Middle frontal gyrus (tissue), 1 donor: ENCODE measurements at regions not wholly inside any gene's neighbourhood (a gene's known extent, or its start where the extent isn't known, plus 50 kb on each side); places are given as distances from the start of the nearest gene placed in this dataset.

Source experiments
- DNase-seq: peaks from one replicate; pipeline ENCODE4 v3.0.0-alpha.2; 2015; ENCODE audit warnings: low spot score; ENCODE audit errors: extremely low spot score

DNA sequence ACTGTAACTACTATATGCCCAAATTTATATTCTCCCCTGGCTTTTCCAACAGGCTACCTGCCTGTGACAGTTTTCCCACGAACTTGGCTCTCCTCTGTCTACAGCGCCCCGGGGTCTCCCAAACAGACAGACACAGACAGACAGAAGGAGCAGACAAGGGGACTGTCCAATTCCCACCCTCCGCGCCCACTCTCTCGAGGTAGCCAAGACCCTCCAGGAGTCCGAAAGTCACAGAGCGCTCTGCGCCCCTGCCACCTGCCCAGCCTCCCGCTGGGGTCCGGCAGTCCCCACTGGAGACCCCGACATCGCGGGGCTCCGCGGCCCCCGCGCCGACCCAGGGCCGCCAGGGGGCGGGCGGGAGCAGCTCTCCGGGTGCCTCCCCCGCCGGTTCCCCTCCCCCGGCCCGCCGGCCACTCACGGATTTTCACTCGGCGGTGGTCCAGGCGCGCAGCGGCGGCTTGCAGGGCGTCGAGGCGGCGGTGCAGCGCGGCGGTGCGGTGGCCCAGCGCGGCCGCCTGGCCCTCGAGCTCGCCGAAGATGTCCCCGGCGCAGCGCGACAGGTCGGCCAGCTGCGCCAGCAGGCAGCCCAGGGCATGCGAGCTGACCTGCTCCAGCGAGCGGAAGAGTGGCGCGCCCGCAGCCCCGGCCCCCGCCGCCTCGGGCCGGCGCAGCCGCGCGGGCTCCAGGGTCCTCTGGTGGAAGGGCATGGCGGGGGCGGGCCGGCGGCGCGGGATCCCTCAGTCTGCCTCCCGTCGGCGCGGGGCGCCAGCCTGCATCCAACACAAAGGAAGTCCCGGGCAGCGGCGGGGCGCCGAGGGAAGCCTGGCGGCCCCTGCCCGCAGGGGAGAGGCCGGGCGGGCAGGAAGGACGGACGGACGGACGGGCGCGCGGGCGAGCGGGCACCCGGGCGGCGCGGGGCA, 81.3 kb upstream of the CCDC28A start:
- no peak for DNase-seq

DNA sequence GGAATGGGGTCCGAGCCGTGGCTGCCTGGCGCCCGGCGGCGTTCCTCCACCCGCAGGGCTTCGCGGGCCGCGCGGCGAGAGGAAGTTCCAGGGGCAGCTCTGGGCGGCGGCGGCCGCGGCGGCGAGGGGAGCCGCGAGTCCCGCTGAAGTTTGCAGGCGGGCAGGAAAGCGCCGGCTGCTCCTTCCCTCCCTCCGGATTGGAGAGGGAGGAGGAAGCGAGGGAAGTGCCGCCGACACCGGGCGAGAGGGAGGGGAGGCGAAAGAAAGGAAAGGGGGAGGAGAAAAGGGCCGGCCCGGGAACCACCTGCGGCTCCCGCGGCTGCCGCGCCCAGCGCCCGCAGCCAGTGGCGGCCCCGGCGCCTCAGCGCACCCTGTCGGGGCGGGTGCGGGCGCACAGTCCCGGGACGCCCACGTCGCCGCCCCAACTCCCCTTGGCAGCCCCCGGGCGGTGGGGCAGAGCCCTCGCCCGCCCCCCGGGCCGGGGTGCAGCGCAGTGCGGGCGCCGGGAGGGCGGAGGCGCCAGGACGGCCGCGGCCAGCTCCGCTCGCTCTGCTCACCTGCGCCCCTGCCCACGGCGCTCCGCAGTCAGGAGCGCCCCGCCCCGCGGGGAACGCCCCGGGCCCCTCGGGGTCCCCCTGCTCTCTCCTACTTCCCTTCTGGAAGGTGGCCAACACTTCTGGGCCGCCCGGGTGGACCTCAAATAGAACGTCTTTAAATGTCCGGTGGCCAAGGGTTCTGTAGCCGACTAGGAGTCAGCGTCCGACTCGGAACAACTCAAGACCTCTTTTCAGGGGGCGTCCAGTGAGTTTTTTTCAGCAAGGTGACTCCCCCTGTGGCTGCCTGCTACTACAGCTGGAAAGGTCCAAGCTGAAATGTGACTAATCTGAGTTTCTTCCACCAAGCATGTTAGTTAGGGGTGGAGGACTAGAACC, 80.3 kb upstream of the CCDC28A start:
- DNase-seq: no peak

DNA sequence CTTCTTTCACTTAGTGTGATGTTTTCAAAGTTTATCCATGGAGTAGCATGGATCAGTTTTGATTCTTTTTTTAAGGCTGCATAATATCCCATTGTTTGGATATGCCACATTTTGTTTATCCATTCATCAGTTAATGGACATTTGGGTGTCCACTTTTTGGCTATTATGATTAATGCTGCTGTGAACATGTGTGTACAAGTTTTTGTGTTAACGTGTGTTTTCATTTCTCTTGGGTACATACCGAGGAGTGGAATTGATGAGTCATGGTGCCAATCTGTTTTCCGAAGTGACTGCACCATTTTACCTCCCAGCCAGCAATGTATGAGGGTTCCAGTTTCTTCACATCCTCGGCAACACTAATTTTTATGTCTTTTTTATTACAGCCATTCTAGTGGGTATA, 78.4 kb upstream of the CCDC28A start:
- DNase-seq: no peak

DNA sequence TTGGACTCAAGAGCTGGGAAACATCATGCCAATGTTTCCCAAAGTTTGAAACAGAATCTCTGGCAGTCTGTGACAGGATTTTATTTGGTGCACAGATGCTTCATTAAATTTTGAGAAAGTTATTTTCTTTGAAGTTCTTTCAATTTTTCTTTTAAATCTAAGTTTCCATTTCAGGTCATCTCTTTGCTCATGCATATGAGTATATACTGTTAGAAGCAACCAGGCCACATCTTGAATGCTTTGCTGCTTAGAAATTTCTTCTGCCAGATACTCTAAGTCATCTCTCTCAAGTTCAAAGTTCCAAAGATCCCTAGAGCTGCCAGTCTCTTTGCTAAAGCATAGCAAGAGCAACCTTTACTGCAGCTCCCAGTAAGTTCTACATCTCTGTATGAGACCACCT, 59.1 kb upstream of the CCDC28A start:
- no peak for DNase-seq

DNA sequence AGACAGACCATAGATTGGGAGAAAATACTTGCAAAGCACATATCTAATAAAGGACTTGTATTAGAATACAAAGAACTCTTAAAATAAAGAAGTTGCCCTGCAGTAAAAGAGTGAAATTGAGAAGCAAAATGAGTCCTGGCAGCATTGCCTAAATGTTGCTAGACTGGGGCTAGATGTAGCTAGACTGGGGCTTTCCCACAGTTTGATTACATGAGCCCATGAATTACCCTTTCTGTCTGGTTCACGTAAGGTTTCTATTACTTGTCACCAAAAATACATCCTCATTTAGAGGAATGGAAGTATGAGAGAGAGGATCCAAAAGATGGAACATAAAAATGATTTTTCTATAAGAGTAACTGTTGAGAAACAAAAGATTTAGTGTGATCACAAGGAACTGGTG, 57.6 kb upstream of the CCDC28A start:
- no peak for DNase-seq

DNA sequence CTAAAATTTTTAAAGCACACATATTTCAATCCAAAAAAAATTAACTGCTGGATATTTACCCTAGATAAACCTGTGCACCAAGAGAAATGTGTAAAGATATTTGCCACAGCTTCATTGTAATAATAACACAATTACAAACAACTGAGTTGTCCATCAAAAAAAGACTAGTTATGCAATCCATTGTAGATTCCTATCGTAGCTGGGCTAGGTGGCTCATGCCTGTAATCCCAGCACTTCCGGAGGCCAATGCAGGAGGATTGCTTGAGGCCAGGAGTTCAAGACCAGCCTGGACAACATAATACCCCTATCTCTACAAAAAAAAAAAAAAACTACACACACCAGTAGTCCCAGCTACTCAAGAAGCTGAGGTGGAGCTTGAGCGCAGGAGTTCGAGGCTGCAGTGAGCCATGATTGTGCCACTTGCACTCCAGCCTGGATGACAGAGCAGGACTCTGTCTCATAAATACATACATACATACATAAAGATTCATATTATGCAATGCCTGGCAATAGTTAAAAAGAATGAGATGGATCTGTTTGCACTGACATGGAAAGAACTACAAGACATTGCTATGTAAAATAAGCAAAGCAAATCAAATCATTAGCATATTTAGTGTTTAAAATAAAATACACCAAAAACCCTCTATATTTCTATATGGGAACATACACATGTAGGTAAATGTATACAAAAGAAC, 56.5 kb upstream of the CCDC28A start:
- no peak for DNase-seq

DNA sequence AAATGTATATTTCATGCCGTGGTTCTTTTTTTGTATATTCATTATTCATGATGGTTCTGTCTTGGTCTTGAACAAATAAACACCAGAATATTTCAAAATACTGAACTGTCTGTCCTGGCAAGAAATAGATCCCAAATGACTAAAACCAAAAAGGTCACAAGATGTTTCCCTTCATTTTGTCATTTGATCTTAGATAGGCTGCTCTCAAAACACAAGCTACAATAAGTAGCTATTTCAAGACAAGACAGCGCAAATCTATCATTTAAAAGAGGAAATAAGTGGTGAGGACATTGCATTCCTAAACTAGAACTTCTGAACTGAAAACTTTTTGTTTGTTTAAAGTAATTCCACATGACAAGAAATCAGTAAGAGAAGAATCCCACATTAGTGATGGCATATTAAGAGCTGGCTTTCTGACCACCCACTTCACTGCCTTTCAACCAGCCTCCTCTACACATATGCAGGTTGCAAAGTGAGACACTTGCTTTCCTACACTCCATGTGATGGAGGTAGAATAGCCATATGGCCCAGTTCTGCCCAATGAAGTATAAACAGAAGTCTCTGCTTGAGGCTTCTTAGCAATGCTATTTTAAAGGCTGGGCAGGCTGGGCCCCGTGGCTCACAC, 54.4 kb upstream of the CCDC28A start:
- DNase-seq: no peak

DNA sequence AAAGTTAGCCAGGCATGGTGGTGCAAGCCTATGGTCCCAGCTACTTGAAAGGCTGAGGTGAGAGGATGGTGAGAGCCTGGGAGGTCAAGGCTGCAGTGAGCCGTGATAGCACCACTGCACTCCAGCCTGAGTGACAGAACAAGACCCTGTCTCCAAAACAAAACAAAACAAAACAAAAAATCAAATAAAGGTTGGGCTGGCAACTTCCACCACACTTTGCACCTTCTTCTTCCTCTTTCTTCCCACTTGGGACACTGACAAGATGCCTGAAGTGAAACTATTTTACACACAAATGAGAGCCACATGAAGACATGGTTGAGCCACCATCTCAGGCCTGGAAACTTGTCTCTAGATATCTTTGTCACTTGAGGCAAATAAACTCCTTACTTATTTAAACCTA, 53.8 kb upstream of the CCDC28A start:
- DNase-seq: no peak

DNA sequence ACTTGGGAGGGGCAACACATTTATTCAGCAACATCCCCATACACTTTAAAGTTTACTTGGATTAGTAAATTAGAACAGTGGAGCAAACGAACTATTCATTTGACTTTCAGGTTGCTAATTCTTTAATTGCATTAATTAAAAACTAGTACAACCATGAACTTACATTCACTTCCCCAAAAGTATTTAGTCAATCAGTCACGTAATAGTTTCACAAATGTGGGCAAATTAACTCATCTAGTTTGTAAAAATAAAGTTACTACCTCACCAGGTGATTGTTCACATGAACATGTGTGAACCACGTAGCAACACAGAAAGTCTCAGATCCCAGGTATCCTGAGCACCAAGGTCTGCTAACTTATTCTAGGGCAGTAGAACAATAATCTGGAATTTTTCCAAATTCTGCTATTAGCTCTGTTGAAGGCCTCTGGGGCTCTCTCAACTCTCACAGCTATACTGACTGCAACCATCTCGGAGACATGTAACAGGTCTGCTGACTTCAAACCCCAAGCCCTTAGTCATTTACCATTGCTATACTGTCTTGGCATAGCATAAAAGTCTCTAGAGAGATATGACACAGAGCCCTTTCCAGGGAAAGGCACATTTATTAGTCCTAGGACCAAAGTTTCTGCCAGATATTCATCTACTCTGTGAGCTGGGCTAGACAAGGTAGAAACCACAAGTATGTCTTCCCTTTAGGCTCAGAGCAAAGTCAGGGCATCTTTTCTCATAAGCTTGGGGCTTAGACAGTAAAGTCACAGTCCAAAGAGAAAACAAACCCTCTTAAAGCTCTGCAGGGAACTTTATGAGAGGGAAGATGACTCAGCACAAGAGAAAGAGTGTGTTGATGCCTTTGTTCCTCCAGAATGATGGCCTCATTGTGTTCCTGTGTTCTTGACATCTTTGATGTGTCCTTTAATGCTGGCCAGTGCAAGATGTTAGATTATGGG, 50.9 kb upstream of the CCDC28A start:
- no peak for DNase-seq
